MM.1S (cell line): ENCODE measurements at regions not wholly inside any gene's neighbourhood (a gene's known extent, or its start where the extent isn't known, plus 50 kb on each side); places are given as distances from the start of the nearest gene placed in this dataset.

Experiments used
- DNase-seq: peaks from one replicate; pipeline ENCODE4 v3.0.0-alpha.2; 2015
- H2AFZ ChIP-seq: fragments of 300-600 bp; sonication (generic); 2 replicates; pipeline ENCODE4 v1.6.0; 2016; ENCODE audit warnings: antibody characterized with exemption, low read length
- H3F3A ChIP-seq: fragments of 300-600 bp; sonication (generic); 2 replicates; pipeline ENCODE4 v1.6.1; 2016; ENCODE audit warnings: mild to moderate bottlenecking, antibody characterized with exemption, low read length, moderate library complexity, mixed read lengths; ENCODE audit not compliant: insufficient read depth
- H3K27ac ChIP-seq: fragments of 300-600 bp; sonication (generic); 2 replicates; pipeline ENCODE4 v1.5.1; 2016; ENCODE audit warnings: mild to moderate bottlenecking, low read length
- H3K27me3 ChIP-seq: fragments of 300-600 bp; sonication (generic); replicated peaks from 2 replicates; pipeline ENCODE4 v1.6.0; 2016; ENCODE audit warnings: low read length; ENCODE audit not compliant: insufficient read depth
- H3K36me3 ChIP-seq: fragments of 300-600 bp; sonication (generic); replicated peaks from 2 replicates; pipeline ENCODE4 v1.6.1; 2016; ENCODE audit warnings: mild to moderate bottlenecking, low read length, mixed read lengths; ENCODE audit not compliant: insufficient read depth
- H3K4me1 ChIP-seq: fragments of 300-600 bp; sonication (generic); 2 replicates; pipeline ENCODE4 v1.6.1; 2016; ENCODE audit warnings: low read length, mixed read lengths
- H3K4me2 ChIP-seq: fragments of 300-600 bp; sonication (generic); 2 replicates; pipeline ENCODE4 v1.6.0; 2016; ENCODE audit warnings: low read depth, low read length
- H3K4me3 ChIP-seq: fragments of 300-600 bp; sonication (generic); 2 replicates; pipeline ENCODE4 v1.5.1; 2016; ENCODE audit warnings: low read length, mixed read lengths
- H3K79me2 ChIP-seq: fragments of 300-600 bp; sonication (generic); 2 replicates; pipeline ENCODE4 v1.6.1; 2016; ENCODE audit warnings: mixed run types, low read length, mixed read lengths
- H3K9ac ChIP-seq: fragments of 300-600 bp; sonication (generic); 2 replicates; pipeline ENCODE4 v1.6.1; 2016; ENCODE audit warnings: low read length, mixed read lengths
- H3K9me2 ChIP-seq: fragments of 300-600 bp; sonication (generic); replicated peaks from 2 replicates; pipeline ENCODE4 v1.6.1; 2016; ENCODE audit warnings: mild to moderate bottlenecking, low read length, mixed read lengths; ENCODE audit not compliant: insufficient read depth
- H3K9me3 ChIP-seq: fragments of 300-600 bp; sonication (generic); replicated peaks from 2 replicates; pipeline ENCODE4 v1.6.1; 2016; ENCODE audit warnings: mild to moderate bottlenecking, low read length, mixed read lengths; ENCODE audit not compliant: insufficient read depth
- H4K20me1 ChIP-seq: fragments of 300-600 bp; sonication (generic); 2 replicates; pipeline ENCODE4 v1.6.1; 2016; ENCODE audit warnings: mild to moderate bottlenecking, low read length, moderate library complexity, mixed read lengths; ENCODE audit not compliant: insufficient read depth
- CTCF ChIP-seq: fragments of 300-600 bp; sonication (generic); IDR thresholded peaks from 2 replicates; pipeline ENCODE4 v1.5.1; 2016; ENCODE audit warnings: antibody characterized with exemption, low read length, mixed read lengths
- EZH2 ChIP-seq: fragments of 300-600 bp; sonication (generic); optimal IDR thresholded peaks from 2 replicates; pipeline ENCODE3; 2017; ENCODE audit warnings: low read depth, mild to moderate bottlenecking, antibody characterized with exemption, low read length, mixed read lengths
- EZH2phosphoT487 ChIP-seq: fragments of 300-600 bp; sonication (generic); IDR thresholded peaks from 2 replicates; pipeline ENCODE4 v1.6.1; 2018; ENCODE audit warnings: antibody characterized with exemption, low read length

DNA sequence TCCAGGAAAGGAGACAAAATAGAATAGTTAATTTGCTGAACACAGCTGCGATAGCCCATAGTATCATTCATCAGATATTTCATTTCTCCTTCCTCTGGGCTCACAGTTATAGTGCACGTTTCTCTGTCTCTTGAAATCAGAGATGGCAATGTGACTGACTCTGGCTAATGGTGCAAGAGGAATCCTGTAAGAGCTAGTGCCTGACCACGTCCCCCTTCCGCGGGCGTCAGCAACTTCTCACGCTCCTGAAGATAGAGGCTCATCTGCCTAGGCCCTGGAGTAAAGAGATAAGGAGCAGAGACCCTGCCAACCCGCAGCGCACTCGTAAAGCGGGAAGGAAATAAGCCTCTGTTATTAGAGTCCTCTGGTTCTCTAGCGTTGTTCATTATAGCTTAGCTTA is 391.8 kb downstream of the VPS13C start:
- Histone ChIP-seq H3K9me3 (no peaks in the 10 kb centered on the region), H3K79me2 (no peaks in the 10 kb centered on the region), H3K9ac (no peak overlapping the region), H3K4me3 (no peak overlapping the region), H3K4me1 (no peaks in the 10 kb centered on the region), H3K9me2 (no peaks in the 10 kb centered on the region), H4K20me1 (no peaks in the 10 kb centered on the region), H3K36me3 (no peaks in the 10 kb centered on the region), H3F3A (no peaks in the 10 kb centered on the region), H3K27me3 (no peaks in the 10 kb centered on the region), H3K4me2 (no peak overlapping the region), H3K27ac (no peak overlapping the region), H2AFZ (no peak overlapping the region)
- no peak for DNase-seq
- no peak for TF ChIP-seq EZH2
- TF ChIP-seq EZH2phosphoT487: no peak

DNA sequence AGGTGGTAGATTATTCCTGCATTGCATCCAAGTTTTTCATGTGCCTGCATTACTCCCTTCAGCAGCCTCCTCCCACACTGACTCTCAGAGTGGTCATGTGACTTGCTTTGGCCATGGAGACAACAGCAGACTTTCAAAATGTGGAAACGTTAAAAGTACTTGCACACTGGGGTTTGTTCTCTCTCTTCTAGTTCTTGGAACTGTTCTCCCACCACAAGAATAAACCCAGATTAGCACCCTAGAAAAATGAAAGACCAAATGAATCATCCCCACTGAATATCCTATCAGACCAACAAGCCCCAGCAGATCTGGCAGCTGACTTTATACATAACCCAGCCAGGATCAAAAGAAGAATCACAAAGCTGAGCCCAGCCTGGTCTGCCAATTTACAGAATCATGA is 398.5 kb downstream of the VPS13C start:
- no peaks in the 10 kb centered on the region for H3K9me3 ChIP-seq
- no peaks in the 10 kb centered on the region for H3F3A ChIP-seq
- H3K27ac ChIP-seq: no peak overlapping the region
- H3K36me3 ChIP-seq: no peaks in the 10 kb centered on the region
- H4K20me1 ChIP-seq: no peaks in the 10 kb centered on the region
- TF ChIP-seq CTCF: no peak
- no peak for TF ChIP-seq EZH2
- TF ChIP-seq EZH2phosphoT487: no peak
- no peak overlapping the region for H3K4me2 ChIP-seq
- no peak overlapping the region for H3K9ac ChIP-seq
- H3K4me1 ChIP-seq: no peaks in the 10 kb centered on the region
- H3K27me3 ChIP-seq: no peaks in the 10 kb centered on the region
- no peak for DNase-seq
- H2AFZ ChIP-seq: no peak overlapping the region
- H3K9me2 ChIP-seq: no peaks in the 10 kb centered on the region
- no peaks in the 10 kb centered on the region for H3K79me2 ChIP-seq
- no peak overlapping the region for H3K4me3 ChIP-seq

DNA sequence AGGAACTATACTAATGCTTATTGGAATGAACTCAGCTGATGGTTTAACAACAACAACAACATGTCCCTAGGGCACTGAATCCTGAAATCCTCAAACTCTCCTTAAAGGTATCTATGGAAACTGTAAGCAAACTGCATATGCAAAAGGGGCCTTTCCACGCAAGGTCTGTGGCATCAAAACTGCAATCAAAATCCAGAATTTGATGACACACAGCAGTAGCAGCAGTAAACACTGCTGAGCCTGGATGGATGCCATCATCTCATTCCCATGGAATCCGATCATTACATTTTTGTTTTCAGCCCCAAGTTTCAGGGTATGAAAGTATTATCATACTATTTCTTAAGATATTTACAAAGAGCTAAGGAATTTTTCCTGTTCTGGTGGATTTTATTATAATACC is 399.7 kb downstream of the VPS13C start:
- Histone ChIP-seq H2AFZ (no peak overlapping the region), H3K4me2 (no peak overlapping the region), H3K9me2 (no peaks in the 10 kb centered on the region), H3K79me2 (no peaks in the 10 kb centered on the region), H3K9me3 (no peaks in the 10 kb centered on the region), H3F3A (no peaks in the 10 kb centered on the region), H3K27ac (no peak overlapping the region), H3K4me1 (no peaks in the 10 kb centered on the region), H3K36me3 (no peaks in the 10 kb centered on the region), H3K27me3 (no peaks in the 10 kb centered on the region), H3K4me3 (no peak overlapping the region), H4K20me1 (no peaks in the 10 kb centered on the region), H3K9ac (no peak overlapping the region)
- TF ChIP-seq EZH2 (no peak), CTCF (no peak), EZH2phosphoT487 (no peak)
- DNase-seq: no peak

GRCh38 chr15:61659566-61660190 is 400.6 kb downstream of the VPS13C start:
- H3K4me2 ChIP-seq: no peak overlapping the region
- no peak overlapping the region for H3K27ac ChIP-seq
- H3K4me3 ChIP-seq: no peak overlapping the region
- no peak overlapping the region for H2AFZ ChIP-seq
- no peaks in the 10 kb centered on the region for H3K79me2 ChIP-seq
- H3K9me3 ChIP-seq: no peaks in the 10 kb centered on the region
- TF ChIP-seq CTCF: no peak
- no peak for TF ChIP-seq EZH2phosphoT487
- TF ChIP-seq EZH2: no peak
- DNase-seq: no peak
- no peaks in the 10 kb centered on the region for H4K20me1 ChIP-seq
- H3F3A ChIP-seq: no peaks in the 10 kb centered on the region
- H3K27me3 ChIP-seq: no peaks in the 10 kb centered on the region
- H3K36me3 ChIP-seq: no peaks in the 10 kb centered on the region
- no peaks in the 10 kb centered on the region for H3K9me2 ChIP-seq
- no peaks in the 10 kb centered on the region for H3K4me1 ChIP-seq
- no peak overlapping the region for H3K9ac ChIP-seq
